OCI-LY1 (cell line): ENCODE measurements at regions not wholly inside any gene's neighbourhood (a gene's known extent, or its start where the extent isn't known, plus 50 kb on each side); places are given as distances from the start of the nearest gene placed in this dataset.
A peak's percentile ranks its signal among the peaks of the same experiment; 100 is the strongest.
"Not testable (repeated sequence)": the region's sequence is repeated elsewhere in the genome, so short reads cannot be mapped to it uniquely, and the experiment has no call there.

Experiments used
- H2AFZ ChIP-seq: fragments of 200-600 bp; sonication (generic), shearing (Covaris generic); 2 replicates; pipeline ENCODE4 v1.6.0; 2014; ENCODE audit warnings: antibody characterized with exemption, mild to moderate bottlenecking, low read length
- H3F3A ChIP-seq: fragments of 200-600 bp; sonication (generic), shearing (Covaris generic); 2 replicates; pipeline ENCODE4 v1.6.0; 2014; ENCODE audit warnings: mild to moderate bottlenecking, antibody characterized with exemption, low read length, moderate library complexity; ENCODE audit not compliant: insufficient read depth
- H3K27ac ChIP-seq: fragments of 200-600 bp; sonication (generic); 2 replicates; pipeline ENCODE4 v1.5.1; 2014; ENCODE audit warnings: low read length, mixed run types, mild to moderate bottlenecking, low read depth; ENCODE audit not compliant: poor library complexity, severe bottlenecking
- H3K27me3 ChIP-seq: fragments of 200-600 bp; sonication (generic); 2 replicates; pipeline ENCODE4 v1.6.0; 2014; ENCODE audit warnings: antibody characterized with exemption, mild to moderate bottlenecking, low read length, moderate library complexity; ENCODE audit not compliant: insufficient read depth
- H3K36me3 ChIP-seq: fragments of 200-600 bp; sonication (generic); 2 replicates; pipeline ENCODE4 v1.6.1; 2014; ENCODE audit warnings: mild to moderate bottlenecking, antibody characterized with exemption, low read length, moderate library complexity, mixed read lengths; ENCODE audit not compliant: insufficient read depth
- H3K4me1 ChIP-seq: fragments of 200-600 bp; sonication (generic); 2 replicates; pipeline ENCODE4 v1.5.1; 2014; ENCODE audit warnings: mild to moderate bottlenecking, low read length, moderate library complexity; ENCODE audit not compliant: insufficient read depth, severe bottlenecking
- H3K4me2 ChIP-seq: fragments of 200-600 bp; sonication (generic), shearing (Covaris generic); 2 replicates; pipeline ENCODE4 v1.6.1; 2014; ENCODE audit warnings: low read length
- H3K4me3 ChIP-seq: fragments of 200-600 bp; sonication (generic); 2 replicates; pipeline ENCODE4 v1.5.1; 2014; ENCODE audit warnings: low read length, low read depth, mild to moderate bottlenecking, mixed read lengths; ENCODE audit not compliant: poor library complexity, severe bottlenecking
- H3K79me2 ChIP-seq: fragments of 200-600 bp; shearing (Covaris generic); 2 replicates; pipeline ENCODE4 v1.6.1; 2016; ENCODE audit warnings: mixed run types, low read length, mixed read lengths; ENCODE audit not compliant: insufficient read depth
- H3K9ac ChIP-seq: fragments of 200-600 bp; sonication (generic), shearing (Covaris generic); 2 replicates; pipeline ENCODE4 v1.6.1; 2014; ENCODE audit warnings: mild to moderate bottlenecking, low read length, mixed read lengths
- H3K9me2 ChIP-seq: fragments of 200-600 bp; sonication (generic), shearing (Covaris generic); 2 replicates; pipeline ENCODE4 v1.6.1; 2014; ENCODE audit warnings: low read depth, mild to moderate bottlenecking, low read length, mixed read lengths
- H3K9me3 ChIP-seq: fragments of 200-600 bp; shearing (Covaris generic); 2 replicates; pipeline ENCODE4 v1.6.1; 2014; ENCODE audit warnings: low read length, mixed read lengths
- H4K20me1 ChIP-seq: fragments of 200-600 bp; sonication (generic), shearing (Covaris generic); 2 replicates; pipeline ENCODE4 v1.6.0; 2016; ENCODE audit warnings: mild to moderate bottlenecking, low read length; ENCODE audit not compliant: insufficient read depth
- EZH2 ChIP-seq: fragments of 200-600 bp; sonication (generic), shearing (Covaris generic); IDR thresholded peaks from 2 replicates; pipeline ENCODE4 v1.8.0; 2017; ENCODE audit warnings: borderline replicate concordance, mixed run types, mild to moderate bottlenecking, antibody characterized with exemption, low read length, moderate library complexity, mixed read lengths
- TF ChIP-seq, protein P1 (sequence below): fragments of 200-600 bp; sonication (generic), shearing (Covaris generic); IDR thresholded peaks from 2 replicates; pipeline ENCODE4 v1.5.1; 2017; ENCODE audit warnings: mild to moderate bottlenecking, antibody characterized with exemption, low read length, moderate library complexity, mixed read lengths

DNA sequence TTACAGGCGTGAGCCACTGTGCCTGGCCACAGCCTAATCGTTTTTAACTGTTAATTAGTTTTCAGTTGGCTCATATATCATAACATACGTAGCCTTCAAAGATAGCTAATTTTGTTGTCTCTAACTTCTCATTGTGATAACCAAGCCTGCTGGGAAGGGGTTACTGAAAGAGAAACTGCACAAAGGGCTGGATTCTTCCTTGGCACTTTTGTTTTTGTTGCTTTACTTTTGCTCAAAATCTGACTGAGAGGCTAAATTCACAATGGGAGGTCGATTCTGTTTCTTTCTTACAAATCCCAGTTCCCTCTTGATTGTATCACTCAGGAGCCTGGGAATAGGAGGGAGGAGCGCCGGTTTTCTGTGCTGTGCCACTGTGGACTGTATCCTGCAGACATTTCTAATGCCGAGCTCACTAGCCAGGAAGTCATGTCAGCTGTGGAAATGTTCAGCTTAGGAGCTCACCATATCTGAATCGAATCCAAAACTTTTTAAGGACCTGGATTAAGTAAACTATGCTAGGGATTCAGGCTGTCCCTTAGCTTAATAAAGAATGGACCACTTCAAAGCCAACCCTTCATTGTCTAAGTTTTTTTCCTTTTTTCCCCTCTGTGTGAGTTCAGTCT, 120.5 kb upstream of the FAT1 start:
- H3K9ac ChIP-seq: peak overlapping the region; percentile 55
- H3K27ac ChIP-seq: peak overlapping the region; percentile 20
- H3K9me3 ChIP-seq: no peaks in the 10 kb centered on the region
- peak overlapping the region; percentile 64 for H3K4me2 ChIP-seq
- peak overlapping the region; percentile 96 for H2AFZ ChIP-seq
- no peaks in the 10 kb centered on the region for H4K20me1 ChIP-seq
- no peaks in the 10 kb centered on the region for H3K9me2 ChIP-seq
- H3K27me3 ChIP-seq: no peaks in the 10 kb centered on the region
- H3K36me3 ChIP-seq: no peaks in the 10 kb centered on the region
- peak overlapping the region; percentile 38 for H3K4me3 ChIP-seq
- H3K4me1 ChIP-seq: peaks cover 47% of the 10 kb centered on the region
- no peak for TF ChIP-seq EZH2
- TF ChIP-seq, protein P1, sequence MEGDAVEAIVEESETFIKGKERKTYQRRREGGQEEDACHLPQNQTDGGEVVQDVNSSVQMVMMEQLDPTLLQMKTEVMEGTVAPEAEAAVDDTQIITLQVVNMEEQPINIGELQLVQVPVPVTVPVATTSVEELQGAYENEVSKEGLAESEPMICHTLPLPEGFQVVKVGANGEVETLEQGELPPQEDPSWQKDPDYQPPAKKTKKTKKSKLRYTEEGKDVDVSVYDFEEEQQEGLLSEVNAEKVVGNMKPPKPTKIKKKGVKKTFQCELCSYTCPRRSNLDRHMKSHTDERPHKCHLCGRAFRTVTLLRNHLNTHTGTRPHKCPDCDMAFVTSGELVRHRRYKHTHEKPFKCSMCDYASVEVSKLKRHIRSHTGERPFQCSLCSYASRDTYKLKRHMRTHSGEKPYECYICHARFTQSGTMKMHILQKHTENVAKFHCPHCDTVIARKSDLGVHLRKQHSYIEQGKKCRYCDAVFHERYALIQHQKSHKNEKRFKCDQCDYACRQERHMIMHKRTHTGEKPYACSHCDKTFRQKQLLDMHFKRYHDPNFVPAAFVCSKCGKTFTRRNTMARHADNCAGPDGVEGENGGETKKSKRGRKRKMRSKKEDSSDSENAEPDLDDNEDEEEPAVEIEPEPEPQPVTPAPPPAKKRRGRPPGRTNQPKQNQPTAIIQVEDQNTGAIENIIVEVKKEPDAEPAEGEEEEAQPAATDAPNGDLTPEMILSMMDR: no peak
- no peaks in the 10 kb centered on the region for H3K79me2 ChIP-seq
- no peaks in the 10 kb centered on the region for H3F3A ChIP-seq

DNA sequence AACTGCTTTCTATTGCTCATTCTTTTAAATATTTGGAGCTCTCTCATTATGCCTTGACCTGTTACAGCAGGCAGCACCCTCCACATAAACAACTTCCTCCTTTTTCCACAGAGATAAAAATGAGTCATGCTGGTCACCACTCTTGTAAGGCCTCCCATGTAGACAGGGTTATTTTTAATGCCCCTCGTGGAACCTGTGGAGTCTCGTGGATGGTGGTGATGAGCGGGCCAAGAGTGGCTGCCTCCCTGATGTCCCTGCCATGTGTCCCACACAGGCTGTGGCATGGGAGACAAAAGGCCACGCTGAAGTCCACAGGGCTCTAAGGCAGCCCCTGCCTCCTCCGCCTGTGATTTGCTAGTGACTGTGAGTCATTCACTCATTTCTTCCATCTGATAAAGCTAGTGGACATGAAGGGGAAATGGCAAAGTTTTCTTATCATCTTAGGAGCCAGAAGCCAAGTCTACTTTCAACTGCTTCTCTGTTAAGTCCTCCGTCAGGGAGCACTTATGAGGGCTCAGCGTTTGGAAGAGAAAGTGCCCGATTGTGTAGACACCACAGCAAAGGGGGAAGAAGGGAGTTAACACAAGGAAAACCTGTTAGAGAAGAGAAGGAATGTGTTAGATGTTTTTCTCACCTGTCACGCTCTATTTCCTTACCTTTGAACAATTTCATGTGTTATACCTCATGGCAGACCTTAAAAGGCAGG, 121.6 kb upstream of the FAT1 start:
- Histone ChIP-seq H3K27me3 (no peaks in the 10 kb centered on the region), H4K20me1 (no peaks in the 10 kb centered on the region), H2AFZ (0 out of 2 replicates have a peak overlapping the region, but pooled peaks have one; percentile 15), H3K4me2 (no peak overlapping the region), H3F3A (no peaks in the 10 kb centered on the region), H3K4me1 (peaks cover 36% of the 10 kb centered on the region), H3K27ac (peak overlapping the region; percentile 52), H3K79me2 (no peaks in the 10 kb centered on the region), H3K9ac (no peak overlapping the region), H3K9me2 (no peaks in the 10 kb centered on the region), H3K36me3 (no peaks in the 10 kb centered on the region), H3K9me3 (peaks cover 1% of the 10 kb centered on the region; the same call in 1 of the 2 replicates), H3K4me3 (no peak overlapping the region)
- no peak for TF ChIP-seq EZH2

DNA sequence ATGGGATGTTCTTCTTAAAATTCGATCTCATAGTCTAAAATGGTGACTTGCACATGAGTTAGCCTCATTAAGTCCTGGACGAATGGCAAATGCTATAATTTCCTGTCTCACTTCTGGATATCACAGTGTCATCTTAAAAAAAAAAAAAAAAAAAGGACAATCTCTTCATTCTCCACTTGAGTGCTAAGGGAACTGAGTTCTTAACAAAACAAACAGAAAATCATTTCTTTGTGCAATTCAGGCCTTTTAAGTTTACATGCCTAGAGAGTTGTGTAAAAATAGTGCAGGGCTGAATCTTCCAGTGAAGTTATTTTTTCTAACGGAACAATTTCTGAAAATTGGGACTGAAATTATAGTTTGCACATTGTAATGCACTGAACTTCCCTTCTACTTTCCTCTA, 122.8 kb upstream of the FAT1 start:
- Histone ChIP-seq H3F3A (no peaks in the 10 kb centered on the region), H3K36me3 (no peaks in the 10 kb centered on the region), H3K79me2 (no peaks in the 10 kb centered on the region), H3K4me1 (peaks cover 30% of the 10 kb centered on the region), H3K9me2 (no peaks in the 10 kb centered on the region), H3K4me3 (no peak overlapping the region), H3K27ac (no peak overlapping the region), H2AFZ (no peak overlapping the region), H3K9ac (no peak overlapping the region), H3K4me2 (no peak overlapping the region), H3K27me3 (no peaks in the 10 kb centered on the region), H3K9me3 (peaks cover 7% of the 10 kb centered on the region), H4K20me1 (no peaks in the 10 kb centered on the region)
- TF ChIP-seq, protein P1: no peak
- TF ChIP-seq EZH2: no peak

DNA sequence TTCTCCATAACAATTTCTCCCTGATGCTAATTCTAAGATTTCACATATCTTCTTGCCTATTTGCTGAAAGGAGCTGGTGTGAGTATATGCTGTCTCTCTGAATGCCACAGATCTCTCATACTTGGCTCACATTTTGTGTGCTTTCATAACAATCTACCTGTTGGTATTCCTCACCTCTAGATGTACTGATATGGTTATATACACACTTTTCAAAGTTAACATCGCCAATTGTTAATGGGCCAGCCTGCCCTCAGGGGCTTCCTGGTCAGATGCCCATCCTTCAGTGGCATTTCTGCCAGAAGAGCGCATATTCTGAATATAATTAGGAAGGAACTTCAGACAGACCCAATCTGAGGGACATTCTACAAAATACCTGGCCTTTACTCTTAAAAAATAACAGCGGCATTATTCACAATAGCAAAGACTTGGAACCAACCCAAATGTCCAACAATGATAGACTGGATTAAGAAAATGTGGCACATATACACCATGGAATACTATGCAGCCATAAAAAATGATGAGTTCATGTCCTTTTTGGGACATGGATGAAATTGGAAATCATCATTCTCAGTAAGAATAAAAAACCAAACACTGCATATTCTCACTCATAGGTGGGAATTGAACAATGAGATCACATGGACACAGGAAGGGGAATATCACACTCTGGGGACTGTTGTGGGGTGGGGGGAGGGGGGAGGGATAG, 123.9 kb upstream of the FAT1 start:
- not testable (repeated sequence) for H3K36me3 ChIP-seq, H3K9me2 ChIP-seq, H3K4me2 ChIP-seq, H3K4me3 ChIP-seq, H3K27ac ChIP-seq, H3K27me3 ChIP-seq, H3F3A ChIP-seq, H3K79me2 ChIP-seq, H3K9ac ChIP-seq, H4K20me1 ChIP-seq, H2AFZ ChIP-seq
- Histone ChIP-seq H3K9me3 (peaks cover 11% of the 10 kb centered on the region), H3K4me1 (peaks cover 30% of the 10 kb centered on the region)
